ENCODE measurements at regions not wholly inside any gene's neighbourhood (a gene's known extent, or its start where the extent isn't known, plus 50 kb on each side); places are given as distances from the start of the nearest gene placed in this dataset.

- TF ChIP-seq CHD7 (IDR thresholded peaks at IDR 0.05; ENCODE audit: insufficient replicate concordance, low read length) = no peak
- TF ChIP-seq NANOG (IDR thresholded peaks at IDR 0.05; ENCODE audit: insufficient read depth, low read depth, low read length, poor library complexity, severe bottlenecking) = no peak
- no peak for TF ChIP-seq POU5F1 (IDR thresholded peaks at IDR 0.05; ENCODE audit: low read depth, low read length)
- TF ChIP-seq CTBP2 (IDR thresholded peaks at IDR 0.05; ENCODE audit: borderline replicate concordance, insufficient read depth, insufficient read length, low read length) = no peak
- TF ChIP-seq TCF12 (IDR thresholded peaks at IDR 0.05; ENCODE audit: low read depth, low read length) = no peak
- no peak for TF ChIP-seq BACH1 (IDR thresholded peaks at IDR 0.05; ENCODE audit: low read length)
- no peak for TF ChIP-seq BCL11A (IDR thresholded peaks at IDR 0.05; ENCODE audit: low read depth in 2 of 2, low read length in 2 of 2)
- no peak for TF ChIP-seq GTF2F1 (IDR thresholded peaks at IDR 0.05; ENCODE audit: borderline replicate concordance, low read depth, low read length)
- TF ChIP-seq, protein P1, sequence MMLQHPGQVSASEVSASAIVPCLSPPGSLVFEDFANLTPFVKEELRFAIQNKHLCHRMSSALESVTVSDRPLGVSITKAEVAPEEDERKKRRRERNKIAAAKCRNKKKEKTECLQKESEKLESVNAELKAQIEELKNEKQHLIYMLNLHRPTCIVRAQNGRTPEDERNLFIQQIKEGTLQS (IDR thresholded peaks at IDR 0.05; ENCODE audit: insufficient read depth, low read depth, low read length) = no peak
- no peak for TF ChIP-seq SP4 (IDR thresholded peaks at IDR 0.05; ENCODE audit: low read length)
- TF ChIP-seq ASH2L (IDR thresholded peaks at IDR 0.05; ENCODE audit: low read length) = no peak
- TF ChIP-seq ZNF274 (IDR thresholded peaks at IDR 0.05; ENCODE audit: borderline replicate concordance, extremely low read depth, low read length) = no peak
Measured at GRCh38 chr2:194567661-194568017, 1089.4 kb upstream of the SLC39A10 start (continued).
